AG09309 (cell line): ENCODE measurements at regions not wholly inside any gene's neighbourhood (a gene's known extent, or its start where the extent isn't known, plus 50 kb on each side); places are given as distances from the start of the nearest gene placed in this dataset.

Source experiments
- DNase-seq: peaks from one replicate; pipeline ENCODE4 v3.0.0-alpha.2; 2010; ENCODE audit warnings: low read depth
- H3K4me3 ChIP-seq: 2 replicates; pipeline ENCODE4 v1.5.1; 2011; ENCODE audit warnings: mild to moderate bottlenecking, low read depth, low read length, moderate library complexity; ENCODE audit not compliant: control insufficient read depth
- CTCF ChIP-seq: IDR thresholded peaks from 2 replicates; pipeline ENCODE4 v1.5.1; 2011; ENCODE audit warnings: mild to moderate bottlenecking, low read depth, low read length, inconsistent platforms; ENCODE audit not compliant: insufficient read depth, control insufficient read depth; ENCODE audit errors: missing control alignments

GRCh38 chr3:115375362-115375761 lies 228.3 kb upstream of the ZBTB20 start:
- no peak overlapping the region for H3K4me3 ChIP-seq
- DNase-seq: no peak
- TF ChIP-seq CTCF: no peak

- no peak overlapping the region for H3K4me3 ChIP-seq
- TF ChIP-seq CTCF: no peak
- no peak for DNase-seq
Observed at GRCh38 chr3:115380883-115381572, 233.9 kb upstream of the ZBTB20 start.

GRCh38 chr3:115381573-115381912 lies 234.5 kb upstream of the ZBTB20 start:
- no peak overlapping the region for H3K4me3 ChIP-seq
- no peak for DNase-seq
- no peak for TF ChIP-seq CTCF

- H3K4me3 ChIP-seq: no peak overlapping the region
- DNase-seq: no peak
- TF ChIP-seq CTCF: no peak
Observed at GRCh38 chr3:115381931-115382330, 234.8 kb upstream of the ZBTB20 start.

GRCh38 chr3:115384381-115384780 lies 237.3 kb upstream of the ZBTB20 start:
- no peak for TF ChIP-seq CTCF
- DNase-seq: no peak
- no peak overlapping the region for H3K4me3 ChIP-seq

GRCh38 chr3:115385774-115386730 lies 237.3 kb upstream of the GAP43 start:
- no peak overlapping the region for H3K4me3 ChIP-seq
- no peak for DNase-seq
- no peak for TF ChIP-seq CTCF
